K562 (cell line): ENCODE measurements at regions not wholly inside any gene's neighbourhood (a gene's known extent, or its start where the extent isn't known, plus 50 kb on each side); places are given as distances from the start of the nearest gene placed in this dataset.

Experiments used
- ATAC-seq: fragments of 200-7000 bp; cut with Tn5 transposase; 3 replicates; pipeline ENCODE4 v1.9.1; 2020; ENCODE audit warnings: moderate library complexity
- BruUV-seq: library from RNA; stranded (reverse); fragments of 400-500 nt; replicated peaks from 2 replicates; lab custom pipeline; 2021; lab: Mats Ljungman, UMichigan
- CTCF ChIA-PET: fragments of 300-600 bp; formaldehyde crosslinking; extraction: SDS; loops from one replicate; lab custom pipeline; 2021; ENCODE audit warnings: low intra/inter-chr PET ratio; lab: Yijun Ruan, JAX
- POLR2A ChIA-PET: fragments of 300-600, 350-650 bp; sonication (Branson Sonifier 250); formaldehyde crosslinking; extraction: SDS; loops from one replicate; lab custom pipeline; 2021; ENCODE audit warnings: antibody characterized with exemption, inconsistent platforms; lab: Yijun Ruan, JAX
- DNase-seq, 4 experiments: peaks; one replicate each; pipeline versions ENCODE4 v3.0.0 to v3.0.0-alpha.2; 2011 to 2018; ENCODE audit warnings: low spot score in 3 of 4, mixed read lengths in 3 of 4; ENCODE audit errors: extremely low read depth in 1 of 4
- FAIRE-seq: peaks from 2 replicates; lab custom pipeline; 2011; peaks lifted over from hg19 to GRCh38; lab: Jason Lieb, UNC
- H2AFZ ChIP-seq: 2 replicates; pipeline ENCODE4 v1.6.0; 2011; ENCODE audit warnings: low read depth, low read length, control low read depth, inconsistent platforms
- H3K27ac ChIP-seq: fragments of 200-600 bp; 3 replicates; pipeline ENCODE4 v1.8.0; 2011; ENCODE audit warnings: low read depth, mild to moderate bottlenecking, control low read depth, inconsistent platforms, low read length, moderate library complexity, mixed read lengths; ENCODE audit errors: extremely low read depth
- H3K27me3 ChIP-seq, 2 experiments: fragments of 300-600 bp in 1 of 2; 2 replicates in 1 of 2; 3 replicates in 1 of 2; pipeline versions ENCODE4 v1.6.0 to v1.8.0; 2011; ENCODE audit warnings: inconsistent platforms in 2 of 2, low read length in 2 of 2, mild to moderate bottlenecking in 1 of 2, mixed read lengths in 1 of 2, moderate library complexity in 1 of 2; ENCODE audit not compliant: control insufficient read depth in 2 of 2, insufficient read depth in 2 of 2
- H3K36me3 ChIP-seq: fragments of 300-600 bp; 3 replicates; pipeline ENCODE4 v1.8.0; 2011; ENCODE audit warnings: mild to moderate bottlenecking, low read length, inconsistent platforms; ENCODE audit not compliant: control insufficient read depth, insufficient read depth
- H3K4me1 ChIP-seq, 2 experiments: fragments of 200-600 bp in 1 of 2; replicated peaks in 1 of 2; 2 replicates in 1 of 2; 3 replicates in 1 of 2; pipeline versions ENCODE4 v1.5.1 to v1.8.0; 2011; ENCODE audit warnings: inconsistent platforms in 2 of 2, low read length in 2 of 2, mild to moderate bottlenecking in 1 of 2, mixed read lengths in 1 of 2, moderate library complexity in 1 of 2; ENCODE audit not compliant: control insufficient read depth in 2 of 2, insufficient read depth in 2 of 2
- H3K4me2 ChIP-seq: 2 replicates; pipeline ENCODE4 v1.6.1; 2011; ENCODE audit warnings: low read length, control low read depth, inconsistent platforms, mixed read lengths; ENCODE audit not compliant: insufficient read depth
- H3K4me3 ChIP-seq: fragments of 200-600 bp; sonication (generic), shearing (Covaris generic); 2 replicates; pipeline ENCODE4 v1.5.1; 2016; ENCODE audit warnings: control low read depth, inconsistent platforms
- H3K79me2 ChIP-seq: fragments of 200-600 bp; 3 replicates; pipeline ENCODE4 v1.8.0; 2011; ENCODE audit warnings: low read length, inconsistent platforms; ENCODE audit not compliant: control insufficient read depth, insufficient read depth
- H3K9ac ChIP-seq, 2 experiments: 2 replicates each; pipeline versions ENCODE4 v1.6.0 to v1.6.1; 2011; ENCODE audit warnings: low read depth in 2 of 2, low read length in 2 of 2, control low read depth in 1 of 2, inconsistent platforms in 1 of 2, mild to moderate bottlenecking in 1 of 2, mixed read lengths in 1 of 2; ENCODE audit not compliant: insufficient read depth in 1 of 2
- H3K9me1 ChIP-seq: one replicate; pipeline ENCODE4 v1.6.0; 2011; ENCODE audit warnings: inconsistent platforms, mild to moderate bottlenecking, low read length, moderate library complexity; ENCODE audit not compliant: control insufficient read depth, insufficient read depth
- H3K9me3 ChIP-seq: replicated peaks from 2 replicates; pipeline ENCODE4 v1.5.1; 2011; ENCODE audit warnings: low read depth, low read length, inconsistent platforms; ENCODE audit not compliant: control insufficient read depth, insufficient read depth
- H4K20me1 ChIP-seq: replicated peaks from 2 replicates; pipeline ENCODE4 v1.6.1; 2011; ENCODE audit warnings: low read length, inconsistent platforms, mixed read lengths; ENCODE audit not compliant: control insufficient read depth, insufficient read depth
- ARHGAP35 ChIP-seq: fragments of 450-650 bp; IDR thresholded peaks from 2 replicates; pipeline ENCODE4 v1.6.1; 2018; ENCODE audit not compliant: partially characterized antibody
- NR2F6 ChIP-seq: fragments of 450-650 bp; formaldehyde crosslinking; IDR thresholded peaks from 2 replicates; pipeline ENCODE4 v1.4.0; 2020; ENCODE audit warnings: mild to moderate bottlenecking
- OTX1 ChIP-seq: fragments of 450-650 bp; formaldehyde crosslinking; IDR thresholded peaks from 2 replicates; pipeline ENCODE4 v1.4.0; 2022; ENCODE audit warnings: mild to moderate bottlenecking
- SNRNP70 ChIP-seq: fragments of 200-400 bp; formaldehyde crosslinking; optimal IDR thresholded peaks from 2 replicates; pipeline ENCODE3; 2017; ENCODE audit warnings: low read depth, low read length
- ZNF766 ChIP-seq: fragments of 200-800 bp; sonication (Bioruptor generic); conservative IDR thresholded peaks from 2 replicates; pipeline ENCODE4 v1.6.1; 2016; ENCODE audit warnings: missing genetic modification characterization, missing compliant biosample characterization
- WGBS: fragments of 100-300 bp; shearing (Covaris generic); methylation state at CpG from one replicate; pipeline ENCODE4 v1.1.6; 2016; ENCODE audit warnings: low coverage, mixed read lengths; ENCODE audit not compliant: insufficient coverage; ENCODE audit errors: missing lambda C conversion rate; 5-methylcytosine and 5-hydroxymethylcytosine counted together
- in situ Hi-C: fragments of 300-500 bp; cut with MboI; formaldehyde crosslinking; loops from 4 replicates; pipeline ENCODE4 v1.15.0; 2018; ENCODE audit warnings: inconsistent platforms, mixed read lengths
- intact Hi-C: fragments of 100-400 bp; cut with micrococcal nuclease; formaldehyde crosslinking; loops from 2 replicates; pipeline ENCODE4 v1.14.2; 2022
- TF ChIP-seq, protein P1 (sequence below): fragments of 250-450 bp; sonication (Bioruptor Pico); IDR thresholded peaks from 2 replicates; pipeline ENCODE4 v1.9.0; 2021; ENCODE audit warnings: mild to moderate bottlenecking, inconsistent platforms
- TF ChIP-seq, protein P2 (sequence below): fragments of 450-650 bp; formaldehyde crosslinking; IDR thresholded peaks from 2 replicates; pipeline ENCODE4 v1.4.0; 2022; ENCODE audit warnings: missing genetic modification characterization
- TF ChIP-seq, protein P3 (sequence below): fragments of 450-650 bp; formaldehyde crosslinking; IDR thresholded peaks from 2 replicates; pipeline ENCODE4 v1.4.0; 2022; ENCODE audit warnings: mild to moderate bottlenecking, moderate library complexity

DNA sequence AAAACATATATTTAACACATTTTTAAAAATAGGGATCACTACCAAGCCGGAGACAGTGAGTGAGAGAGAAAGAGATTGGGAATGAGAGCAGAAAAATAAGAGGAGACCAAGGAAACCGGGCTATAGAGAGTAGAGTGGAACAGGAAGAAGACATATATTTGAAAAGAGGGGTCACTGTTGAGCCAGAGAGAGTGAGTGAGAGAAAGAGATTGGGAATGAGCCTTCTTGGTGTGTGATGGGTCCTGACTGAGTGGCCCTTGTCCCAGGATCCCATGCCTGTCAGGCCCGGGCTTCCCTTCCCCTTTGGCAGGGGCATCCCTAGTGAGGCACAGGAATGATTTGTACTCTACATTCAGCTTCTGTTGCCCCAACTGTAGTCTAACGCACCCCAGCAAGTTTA is 646.6 kb downstream of the NTRK3 start:
- WGBS: 5% methylated on average over 4 of the region's 4 CpGs
- in situ Hi-C loops (no loop called here), intact Hi-C loops (loop anchor here (5.0 kb wide), 1 partner anchor 142 kb away; no protein-coding TSS in a partner anchor)
- no peak for FAIRE-seq
- no peaks in the 10 kb centered on the region for H4K20me1 ChIP-seq
- POLR2A ChIA-PET: interaction anchor here (0.6 kb wide), 1 partner anchor 43 kb away, joined by 4 read pairs; no protein-coding TSS in a partner anchor
- peak overlapping the region; percentile 73 for H3K27ac ChIP-seq
- peak overlapping the region; percentile 35 for H3K4me2 ChIP-seq
- 0 out of 2 replicates have a peak, but pooled peaks have one; percentile 14 for TF ChIP-seq OTX1 (CRISPR knock-in tag)
- no peak for TF ChIP-seq ZNF766 (CRISPR knock-in tag)
- TF ChIP-seq, protein P1, sequence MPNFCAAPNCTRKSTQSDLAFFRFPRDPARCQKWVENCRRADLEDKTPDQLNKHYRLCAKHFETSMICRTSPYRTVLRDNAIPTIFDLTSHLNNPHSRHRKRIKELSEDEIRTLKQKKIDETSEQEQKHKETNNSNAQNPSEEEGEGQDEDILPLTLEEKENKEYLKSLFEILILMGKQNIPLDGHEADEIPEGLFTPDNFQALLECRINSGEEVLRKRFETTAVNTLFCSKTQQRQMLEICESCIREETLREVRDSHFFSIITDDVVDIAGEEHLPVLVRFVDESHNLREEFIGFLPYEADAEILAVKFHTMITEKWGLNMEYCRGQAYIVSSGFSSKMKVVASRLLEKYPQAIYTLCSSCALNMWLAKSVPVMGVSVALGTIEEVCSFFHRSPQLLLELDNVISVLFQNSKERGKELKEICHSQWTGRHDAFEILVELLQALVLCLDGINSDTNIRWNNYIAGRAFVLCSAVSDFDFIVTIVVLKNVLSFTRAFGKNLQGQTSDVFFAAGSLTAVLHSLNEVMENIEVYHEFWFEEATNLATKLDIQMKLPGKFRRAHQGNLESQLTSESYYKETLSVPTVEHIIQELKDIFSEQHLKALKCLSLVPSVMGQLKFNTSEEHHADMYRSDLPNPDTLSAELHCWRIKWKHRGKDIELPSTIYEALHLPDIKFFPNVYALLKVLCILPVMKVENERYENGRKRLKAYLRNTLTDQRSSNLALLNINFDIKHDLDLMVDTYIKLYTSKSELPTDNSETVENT: no peak
- TF ChIP-seq, protein P2, sequence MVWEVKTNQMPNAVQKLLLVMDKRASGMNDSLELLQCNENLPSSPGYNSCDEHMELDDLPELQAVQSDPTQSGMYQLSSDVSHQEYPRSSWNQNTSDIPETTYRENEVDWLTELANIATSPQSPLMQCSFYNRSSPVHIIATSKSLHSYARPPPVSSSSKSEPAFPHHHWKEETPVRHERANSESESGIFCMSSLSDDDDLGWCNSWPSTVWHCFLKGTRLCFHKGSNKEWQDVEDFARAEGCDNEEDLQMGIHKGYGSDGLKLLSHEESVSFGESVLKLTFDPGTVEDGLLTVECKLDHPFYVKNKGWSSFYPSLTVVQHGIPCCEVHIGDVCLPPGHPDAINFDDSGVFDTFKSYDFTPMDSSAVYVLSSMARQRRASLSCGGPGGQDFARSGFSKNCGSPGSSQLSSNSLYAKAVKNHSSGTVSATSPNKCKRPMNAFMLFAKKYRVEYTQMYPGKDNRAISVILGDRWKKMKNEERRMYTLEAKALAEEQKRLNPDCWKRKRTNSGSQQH (CRISPR knock-in tag): 0 out of 2 replicates have a peak, but pooled peaks have one; percentile 45
- no peak for TF ChIP-seq SNRNP70
- peak; percentile 8 for TF ChIP-seq ARHGAP35
- TF ChIP-seq, protein P3, sequence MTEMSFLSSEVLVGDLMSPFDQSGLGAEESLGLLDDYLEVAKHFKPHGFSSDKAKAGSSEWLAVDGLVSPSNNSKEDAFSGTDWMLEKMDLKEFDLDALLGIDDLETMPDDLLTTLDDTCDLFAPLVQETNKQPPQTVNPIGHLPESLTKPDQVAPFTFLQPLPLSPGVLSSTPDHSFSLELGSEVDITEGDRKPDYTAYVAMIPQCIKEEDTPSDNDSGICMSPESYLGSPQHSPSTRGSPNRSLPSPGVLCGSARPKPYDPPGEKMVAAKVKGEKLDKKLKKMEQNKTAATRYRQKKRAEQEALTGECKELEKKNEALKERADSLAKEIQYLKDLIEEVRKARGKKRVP (CRISPR knock-in tag): no peak
- TF ChIP-seq NR2F6 (CRISPR knock-in tag): no peak
- H2AFZ ChIP-seq: peak overlapping the region; percentile 16; the same call in 1 of the 2 replicates
- no peak overlapping the region for H3K4me3 ChIP-seq
- peak overlapping the region in 1 of 2 experiments; percentile 11; a peak in 2 of 4 replicates for H3K9ac ChIP-seq
- no peaks in the 10 kb centered on the region for H3K9me1 ChIP-seq
- peaks cover 44% of the 10 kb centered on the region; the same call in 2 of the 3 replicates for H3K79me2 ChIP-seq
- CTCF ChIA-PET: no interaction called here
- BruUV-seq: no TSS peak
- peaks cover 17% of the 10 kb centered on the region; the same call in 1 of the 3 replicates for H3K36me3 ChIP-seq
- peak; percentile 76 for ATAC-seq
- peak in 2 of 4 experiments; percentile 16 to 19 for DNase-seq
- H3K4me1 ChIP-seq: peaks cover 8 to 36% of the 10 kb centered on the region in 2 experiments
- H3K27me3 ChIP-seq: no peaks in the 10 kb centered on the region
- no peaks in the 10 kb centered on the region for H3K9me3 ChIP-seq
